ENCODE measurements at regions not wholly inside any gene's neighbourhood (a gene's known extent, or its start where the extent isn't known, plus 50 kb on each side); places are given as distances from the start of the nearest gene placed in this dataset.

DNA sequence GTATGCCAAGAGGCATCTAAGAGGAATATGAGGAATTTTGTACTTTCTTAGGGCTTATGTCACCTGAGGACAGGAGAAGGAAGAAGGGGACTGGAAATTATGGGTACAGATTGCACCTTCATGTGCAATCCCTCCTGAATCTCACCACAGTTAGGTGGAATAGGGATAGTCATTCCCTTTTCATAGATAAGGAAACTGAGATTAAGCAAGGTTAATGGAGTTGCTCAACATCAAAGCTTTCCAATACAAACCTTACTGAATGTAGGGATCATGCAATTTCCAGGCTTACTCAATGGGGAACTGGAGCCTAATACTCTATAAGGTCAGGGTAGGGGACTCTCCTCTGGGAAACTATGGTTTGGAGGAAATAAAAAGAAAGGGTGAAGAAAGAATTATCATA, 133.0 kb downstream of the C11orf87 start:
- no peak for DNase-seq

DNA sequence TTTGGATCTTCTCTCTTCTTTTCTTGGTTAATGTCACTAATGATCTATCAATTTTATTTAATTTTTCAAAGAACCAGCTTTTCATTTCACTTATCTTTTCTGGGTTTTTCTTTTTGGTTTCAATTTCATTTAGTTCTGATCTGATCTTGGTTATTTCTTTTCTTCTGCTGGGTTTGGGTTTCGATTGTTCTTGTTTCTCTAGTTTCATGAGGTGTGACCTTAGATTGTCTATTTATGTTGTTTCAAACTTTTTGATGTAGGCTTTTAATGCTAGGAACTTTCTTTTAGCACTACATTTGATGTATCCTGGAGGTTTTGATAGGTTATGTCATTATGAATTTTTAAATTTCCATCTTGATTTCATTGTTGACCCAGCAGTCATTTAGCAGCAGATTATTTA, 142.3 kb downstream of the C11orf87 start:
- DNase-seq = no peak

GRCh38 chr11:109582470-109582869, 160.5 kb downstream of the C11orf87 start:
- no peak for DNase-seq

DNA sequence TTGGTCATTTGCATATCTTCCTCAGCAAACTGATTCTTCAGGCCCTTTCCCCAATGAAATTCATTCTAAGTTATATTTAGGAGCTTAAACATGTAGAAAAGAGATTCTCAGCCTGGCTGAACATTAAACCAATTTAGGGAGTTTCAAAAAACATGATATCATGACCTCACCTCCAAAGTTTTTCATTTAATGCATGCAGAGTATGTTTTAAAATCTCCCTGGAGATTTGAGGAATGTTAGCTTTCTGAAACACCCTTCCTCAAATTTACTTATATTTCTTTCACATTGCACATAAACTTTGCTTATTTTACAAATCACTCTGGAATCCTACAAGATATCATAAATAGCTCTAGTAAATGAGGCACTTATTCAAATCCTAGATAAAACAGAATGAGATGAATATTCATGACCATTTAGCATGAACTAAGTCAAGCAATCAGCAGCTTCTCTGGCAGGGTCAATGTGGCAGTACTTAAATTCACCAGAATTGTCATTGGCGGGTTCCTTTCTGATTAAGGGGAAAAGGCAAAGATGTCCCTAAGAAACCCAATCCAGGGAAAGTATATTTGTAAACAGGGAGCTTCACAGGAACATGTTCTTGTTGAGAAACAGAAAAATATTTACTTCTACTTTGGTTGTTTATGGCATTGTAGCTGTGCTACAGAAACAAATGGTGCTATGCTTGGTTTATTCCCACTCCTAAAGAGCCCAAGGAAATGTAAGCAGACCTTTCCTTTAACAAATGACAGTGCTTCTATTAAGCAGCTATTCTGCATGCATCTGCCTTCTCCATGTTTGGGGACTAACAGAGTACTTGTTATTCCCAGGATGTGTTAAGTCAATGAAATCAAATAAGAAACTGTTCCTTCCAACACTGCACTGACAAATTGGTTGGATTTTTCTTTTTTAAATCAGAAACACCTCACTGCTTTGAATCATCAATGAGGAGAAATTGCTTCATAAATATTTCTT, 162.3 kb downstream of the C11orf87 start:
- no peak for DNase-seq

- no peak for DNase-seq
Observed at GRCh38 chr11:109586789-109587188, 164.8 kb downstream of the C11orf87 start.

DNA sequence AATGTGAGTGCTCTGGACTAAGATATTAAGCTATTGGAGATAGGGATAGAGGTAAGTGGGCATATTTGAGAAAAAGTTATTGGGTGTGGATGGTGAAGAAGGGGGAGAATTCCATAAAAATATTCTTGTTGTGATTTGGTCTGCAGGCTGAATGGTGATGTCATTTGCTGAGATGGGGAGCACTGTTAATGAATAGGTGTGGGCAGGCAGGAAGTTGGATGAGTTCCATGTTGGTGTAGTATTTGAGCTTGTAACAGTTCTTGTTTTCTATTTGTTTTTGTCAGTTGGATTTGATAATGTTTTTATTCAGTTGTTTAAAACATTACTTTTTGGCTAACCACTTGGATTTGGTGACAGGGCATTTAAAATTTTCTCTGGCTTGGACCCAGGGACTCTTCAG, 168.8 kb downstream of the C11orf87 start:
- no peak for DNase-seq

DNA sequence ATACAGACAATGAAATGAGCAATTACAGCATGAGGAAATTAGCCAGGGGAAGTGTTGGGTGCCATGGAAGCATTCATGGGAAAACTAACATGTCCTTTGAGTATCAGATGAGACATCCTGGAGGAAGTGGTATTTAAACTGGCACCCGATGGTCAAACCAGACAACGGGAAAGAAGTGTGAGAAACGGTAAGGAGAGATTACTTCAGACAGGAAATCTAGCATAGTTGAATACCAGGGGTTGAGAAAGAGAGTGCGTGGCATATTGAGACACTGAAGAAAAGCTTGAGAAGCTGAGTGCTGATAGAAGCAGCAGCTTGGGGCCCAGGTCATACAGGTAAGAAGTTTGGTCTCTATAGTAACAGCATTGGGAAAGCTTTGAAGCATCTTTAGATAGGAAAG, 175.3 kb downstream of the C11orf87 start:
- DNase-seq = no peak

DNA sequence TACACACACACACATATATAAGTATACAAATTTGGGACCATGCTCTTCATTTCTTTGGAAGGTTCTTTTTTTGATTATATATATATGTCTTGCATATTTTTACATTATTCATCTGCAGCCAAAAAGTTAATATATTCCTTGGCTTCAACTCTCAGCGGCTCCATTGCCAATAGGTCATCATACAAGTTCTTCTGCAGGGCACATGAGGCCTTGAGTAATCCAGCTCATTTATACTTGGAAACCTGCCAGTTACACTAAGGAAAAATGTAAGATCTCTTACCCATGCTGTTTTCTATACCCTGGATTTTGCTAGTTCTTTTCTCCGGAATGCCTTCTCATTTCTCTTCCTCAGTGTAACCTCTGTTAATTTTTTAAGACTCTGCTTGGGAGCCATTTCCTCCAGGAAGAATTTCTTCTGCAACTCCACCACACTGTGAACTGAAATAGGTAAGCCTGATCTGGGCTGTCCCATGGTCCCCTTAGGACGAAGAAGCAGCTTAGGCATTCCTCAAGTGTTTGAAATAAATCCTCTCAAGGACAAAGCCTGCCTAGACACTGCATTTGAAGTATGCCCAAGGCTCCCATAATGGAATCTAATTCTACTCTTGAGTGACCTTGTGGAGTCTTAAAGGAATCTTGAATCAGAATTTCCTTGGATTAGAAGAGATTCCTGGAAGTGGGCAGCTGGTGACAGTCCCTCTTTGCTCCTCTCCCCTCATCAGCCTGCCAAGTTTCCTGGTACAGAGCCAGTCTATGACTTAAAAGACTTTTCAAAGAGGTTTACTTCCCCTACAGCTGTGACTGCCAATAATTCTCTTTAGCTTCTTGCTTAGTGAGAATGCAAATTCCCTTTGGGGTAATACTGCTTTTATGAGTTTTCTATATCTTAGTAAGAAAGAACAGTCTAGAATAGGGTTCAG, 182.8 kb downstream of the C11orf87 start:
- DNase-seq = no peak

DNA sequence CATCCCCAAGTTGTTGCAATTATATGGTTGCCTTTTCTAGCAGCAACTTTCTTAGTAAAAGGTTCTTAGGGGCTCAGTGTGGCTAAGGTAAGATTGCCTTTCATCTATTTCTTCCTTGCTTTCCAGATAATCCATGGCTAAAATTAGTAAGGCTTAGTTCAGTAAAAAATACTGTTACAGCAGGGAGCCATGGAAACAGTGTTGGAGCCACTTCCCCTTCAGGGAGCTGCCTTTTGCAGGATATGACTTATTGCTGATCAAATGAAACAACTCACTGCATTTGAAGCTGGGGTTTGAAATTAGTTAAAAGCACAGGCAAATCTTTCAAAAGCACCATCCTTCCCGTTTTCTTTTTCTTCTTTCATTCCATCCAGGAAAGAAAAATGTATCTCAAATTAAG, 184.3 kb downstream of the C11orf87 start:
- no peak for DNase-seq

DNA sequence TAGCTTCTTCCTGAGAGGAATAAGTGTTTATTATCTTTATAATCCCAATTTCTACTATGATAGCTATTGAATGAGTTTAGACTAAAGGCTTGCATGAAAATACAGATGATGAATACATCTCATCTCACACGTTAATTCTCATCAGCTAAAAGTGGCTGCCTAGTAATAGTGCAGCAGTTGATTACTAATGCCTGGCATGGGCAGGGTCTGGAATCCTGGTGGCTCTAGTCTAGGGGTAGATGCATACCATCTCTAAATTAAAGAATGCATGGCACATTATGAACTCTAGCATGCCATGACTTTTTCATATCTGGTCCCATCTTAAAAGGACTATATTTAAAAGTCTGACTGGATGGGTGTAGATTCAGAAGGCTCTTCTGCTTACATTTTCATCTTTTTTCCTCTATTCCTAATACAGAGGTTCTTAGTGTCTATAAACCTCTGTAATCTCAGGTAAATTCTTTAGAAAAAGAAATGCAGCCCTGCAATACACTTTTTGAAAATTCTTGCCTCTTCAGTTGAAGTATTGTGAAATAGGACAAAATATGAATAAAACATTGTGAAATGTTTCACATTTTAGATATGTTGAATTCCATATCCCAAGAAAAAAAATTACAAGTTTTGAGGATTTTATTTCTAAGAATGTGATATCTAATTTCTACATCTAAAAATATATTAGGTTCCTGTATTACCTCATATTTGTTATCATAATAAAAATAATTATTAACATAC, 187.6 kb downstream of the C11orf87 start:
- DNase-seq = no peak

GRCh38 chr11:109612496-109612895, 190.5 kb downstream of the C11orf87 start:
- DNase-seq = no peak

DNA sequence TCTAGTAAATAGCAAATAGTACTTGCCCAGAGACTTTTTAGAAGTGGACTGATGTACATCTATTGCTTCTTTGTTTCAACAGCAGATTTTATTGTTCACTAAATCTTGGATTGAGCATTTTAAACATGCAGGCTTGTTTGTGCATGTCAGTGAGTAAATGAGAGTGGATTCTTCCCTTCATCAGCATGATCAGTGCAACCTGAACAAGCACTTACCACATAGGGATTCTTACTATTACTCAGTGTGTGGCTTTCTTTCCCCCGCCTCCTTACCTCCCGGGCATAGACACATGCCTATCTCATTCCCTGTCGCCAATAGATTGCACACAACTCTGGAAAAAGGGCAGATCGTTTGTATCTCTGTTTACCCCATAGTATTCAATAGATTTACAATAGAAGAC, 197.5 kb downstream of the C11orf87 start:
- DNase-seq = no peak

DNA sequence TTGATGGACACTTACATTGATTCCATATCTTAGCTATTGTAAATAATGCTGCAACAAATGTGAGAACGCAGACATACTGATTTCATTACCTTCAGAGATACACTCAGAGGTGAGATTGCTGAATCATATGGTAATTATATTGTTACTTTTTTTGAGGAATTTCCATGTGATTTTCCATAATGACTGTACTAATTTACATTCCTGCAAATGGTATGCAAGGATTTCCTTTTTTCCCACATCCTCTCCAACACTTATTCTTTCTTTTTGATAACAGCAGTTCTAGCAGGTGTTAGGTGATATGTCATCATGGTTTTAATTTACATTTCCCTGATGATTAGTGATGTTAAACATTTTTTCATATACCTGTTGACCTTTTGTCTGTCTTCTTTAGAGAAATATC, 207.7 kb downstream of the C11orf87 start:
- DNase-seq = no peak

DNA sequence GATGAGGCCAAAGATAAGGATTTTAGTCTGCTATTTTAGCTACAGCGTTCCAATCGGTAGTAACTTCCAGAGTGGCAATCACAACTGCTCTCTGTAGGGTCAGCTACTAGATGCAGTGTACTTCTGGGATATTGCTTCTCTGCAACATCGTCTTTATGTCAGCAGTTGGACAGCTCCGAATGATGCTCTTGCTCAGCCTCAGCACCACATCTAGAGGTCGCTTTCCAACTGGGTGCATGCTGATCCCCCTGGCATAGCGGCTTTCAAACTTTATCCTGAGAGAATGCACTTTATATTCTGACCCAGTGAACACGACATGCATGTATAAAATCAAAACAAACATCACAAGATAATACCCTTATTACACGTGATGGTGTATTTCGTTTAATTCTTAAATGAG, 219.6 kb downstream of the C11orf87 start:
- DNase-seq = peak; percentile 12

DNA sequence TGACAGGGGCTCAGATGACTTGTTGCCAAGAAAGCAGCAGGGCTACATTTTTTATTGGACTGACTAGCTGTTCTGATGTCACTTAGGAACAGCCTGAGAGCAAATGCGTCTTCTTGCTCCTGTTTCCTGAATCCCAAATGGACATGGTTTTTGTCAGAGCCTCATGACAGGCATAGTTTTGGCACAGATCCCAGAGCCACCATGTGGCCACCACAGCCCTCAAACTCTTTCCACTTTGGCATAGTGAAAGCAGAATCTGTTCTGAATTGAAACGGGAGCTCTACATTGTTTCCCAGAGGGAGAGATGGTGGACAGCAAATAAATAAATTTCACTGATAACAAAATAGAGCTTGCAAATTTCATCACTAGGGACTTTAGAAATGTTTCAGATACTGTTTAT, 222.2 kb downstream of the C11orf87 start:
- DNase-seq = no peak

GRCh38 chr11:109648804-109649203, 226.8 kb downstream of the C11orf87 start:
- no peak for DNase-seq

GRCh38 chr11:109654091-109654490, 232.1 kb downstream of the C11orf87 start:
- no peak for DNase-seq

GRCh38 chr11:109658190-109658589, 236.2 kb downstream of the C11orf87 start:
- DNase-seq = no peak

GRCh38 chr11:109667719-109668118, 245.7 kb downstream of the C11orf87 start:
- no peak for DNase-seq

DNA sequence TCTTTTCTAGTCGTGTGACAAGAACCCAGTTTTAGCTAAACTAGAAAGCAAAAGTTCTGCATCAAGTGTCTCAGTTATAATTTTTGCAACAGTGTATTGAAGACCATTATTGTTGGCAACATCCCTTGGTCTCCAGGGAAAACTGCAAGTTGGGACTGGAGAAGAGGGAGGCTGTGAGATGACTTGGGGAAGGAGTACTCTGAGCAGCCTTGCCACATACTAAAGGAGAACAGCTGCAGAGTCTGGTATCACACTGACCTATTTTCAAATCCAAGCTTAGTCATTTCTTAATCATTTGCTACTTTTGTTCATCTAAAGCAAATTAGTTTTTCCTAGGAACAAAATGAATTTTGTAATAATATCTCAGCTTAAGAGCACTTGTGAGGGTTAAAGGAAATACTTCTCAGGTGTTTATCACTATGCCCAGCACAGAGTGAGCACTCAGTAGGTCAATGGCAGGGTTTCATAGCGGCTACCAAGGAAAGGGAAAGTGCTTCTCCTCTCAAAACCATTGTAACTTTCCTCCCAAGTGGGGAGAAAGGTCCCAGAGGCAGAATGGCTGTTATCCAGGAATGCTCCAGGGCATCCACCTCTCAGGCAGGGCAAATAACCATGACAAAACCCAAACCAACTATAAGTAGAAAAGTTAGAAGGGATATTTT, 247.1 kb downstream of the C11orf87 start:
- DNase-seq = no peak

DNA sequence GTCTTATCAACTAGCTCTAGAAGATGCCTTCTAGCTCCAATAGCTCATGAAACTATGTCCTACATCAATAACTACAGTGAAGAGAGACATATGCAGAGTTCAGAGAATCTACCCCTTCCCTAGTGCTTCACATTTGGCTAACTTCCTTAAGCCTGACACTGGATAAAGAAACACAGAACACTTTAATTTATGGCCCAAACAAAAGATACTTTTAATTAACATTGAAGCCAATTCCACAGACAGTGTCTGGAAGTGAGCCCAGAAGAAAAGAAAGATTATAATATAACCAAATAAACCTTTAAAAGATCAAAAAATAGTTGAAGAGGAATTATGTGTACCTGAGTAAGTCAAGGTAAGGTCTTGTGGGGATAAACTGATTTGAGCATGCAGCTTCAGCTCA, 255.2 kb downstream of the C11orf87 start:
- DNase-seq = no peak

GRCh38 chr11:109677876-109678275, 255.9 kb downstream of the C11orf87 start:
- no peak for DNase-seq
